ENCODE measurements at regions not wholly inside any gene's neighbourhood (a gene's known extent, or its start where the extent isn't known, plus 50 kb on each side); places are given as distances from the start of the nearest gene placed in this dataset.

GRCh38 chr7:137172105-137172590, 171.4 kb downstream of the PTN start:
- no peak for DNase-seq

- DNase-seq: peak; percentile 74
These were observed 174.2 kb downstream of the PTN start for GRCh38 chr7:137169282-137169698.

- DNase-seq: no peak
These were observed 175.9 kb downstream of the PTN start for GRCh38 chr7:137167609-137168008.

GRCh38 chr7:137166363-137166762, 177.2 kb downstream of the PTN start:
- no peak for DNase-seq

- no peak for DNase-seq
These were observed 177.7 kb downstream of the PTN start for GRCh38 chr7:137165786-137166185.

GRCh38 chr7:137165241-137165640, 178.3 kb downstream of the PTN start:
- DNase-seq: peak; percentile 12

GRCh38 chr7:137164251-137164650, 179.3 kb downstream of the PTN start:
- DNase-seq: no peak

- no peak for DNase-seq
These were observed 183.3 kb downstream of the PTN start for GRCh38 chr7:137160236-137160635.

- DNase-seq: no peak
These were observed 186.3 kb downstream of the PTN start for GRCh38 chr7:137157256-137157655.

GRCh38 chr7:137151690-137152052, 191.9 kb downstream of the PTN start:
- no peak for DNase-seq

GRCh38 chr7:137151041-137151689, 192.4 kb downstream of the PTN start:
- DNase-seq: peak; percentile 81

- DNase-seq: peak; percentile 42
These were observed 196.2 kb downstream of the PTN start for GRCh38 chr7:137147338-137147720.

- peak; percentile 95 for DNase-seq
These were observed 196.8 kb downstream of the PTN start for GRCh38 chr7:137146552-137147337.

GRCh38 chr7:137146012-137146455, 197.5 kb downstream of the PTN start:
- peak; percentile 96 for DNase-seq

GRCh38 chr7:137142376-137142775, 201.2 kb downstream of the PTN start:
- peak; percentile 35 for DNase-seq

GRCh38 chr7:137135654-137136350, 207.7 kb downstream of the PTN start:
- DNase-seq: no peak

GRCh38 chr7:137130751-137131158, 212.8 kb downstream of the PTN start:
- peak; percentile 66 for DNase-seq

GRCh38 chr7:137129025-137129424, 214.5 kb downstream of the PTN start:
- DNase-seq: no peak

- DNase-seq: no peak
These were observed 215.7 kb downstream of the PTN start for GRCh38 chr7:137127806-137128205.

GRCh38 chr7:137127058-137127457, 216.5 kb downstream of the PTN start:
- no peak for DNase-seq

GRCh38 chr7:137122145-137122544, 221.4 kb downstream of the PTN start:
- DNase-seq: no peak

GRCh38 chr7:137120690-137121089, 222.8 kb downstream of the PTN start:
- peak; percentile 16 for DNase-seq

- DNase-seq: peak; percentile 46
These were observed 233.0 kb downstream of the PTN start for GRCh38 chr7:137110535-137110934.

- DNase-seq: peak; percentile 27
These were observed 233.4 kb downstream of the PTN start for GRCh38 chr7:137110091-137110509.

All from fibroblast of skin of right biceps (primary cell).